Sciatic nerve (tissue), 2 donors: ENCODE measurements at regions not wholly inside any gene's neighbourhood (a gene's known extent, or its start where the extent isn't known, plus 50 kb on each side); places are given as distances from the start of the nearest gene placed in this dataset.

Source experiments
- ATAC-seq: fragments of 200-7000 bp; cut with Tn5 transposase; one replicate; pipeline ENCODE4 v1.9.1; 2020; ENCODE audit warnings: mild to moderate bottlenecking, moderate library complexity
- DNase-seq: peaks from one replicate; pipeline ENCODE4 v3.0.0-alpha.2; 2020; ENCODE audit warnings: low spot score
- intact Hi-C: fragments of 100-400 bp; cut with DNase I; formaldehyde crosslinking; loops from one replicate; pipeline ENCODE4 v1.14.2; 2022
- donor health status: DM: no; HTN: no; CAD: no.
- donor health status: DM: no; HTN: no; CAD: no.

GRCh38 chr14:36083317-36083716, 93.2 kb downstream of the PTCSC3 start:
- DNase-seq (no peak), ATAC-seq (no peak)
- intact Hi-C loops: no loop called here

- intact Hi-C loops: no loop called here
- no peak for ATAC-seq
Observed at GRCh38 chr14:36078080-36078479, 98.4 kb downstream of the PTCSC3 start.

DNA sequence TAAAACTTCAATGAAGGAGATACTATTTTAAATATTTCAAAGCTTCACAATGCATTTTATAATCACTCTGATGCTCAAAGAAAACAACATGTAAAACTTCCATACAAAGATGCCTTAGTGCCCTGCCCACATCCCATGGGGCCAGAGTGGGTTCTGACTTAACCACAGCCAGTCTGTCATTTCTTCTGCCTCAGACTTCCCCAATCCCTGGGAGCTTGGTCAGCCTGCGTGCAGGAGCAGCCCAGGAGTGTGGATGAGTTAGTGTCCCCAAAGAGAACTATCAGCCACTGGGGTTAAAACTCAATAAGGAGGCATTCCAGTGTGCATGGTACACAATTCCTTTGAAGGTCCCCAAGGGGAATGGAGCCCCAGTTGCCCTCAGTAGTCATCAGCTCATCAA, 100.3 kb downstream of the PTCSC3 start:
- intact Hi-C loops: no loop called here
- DNase-seq (no peak), ATAC-seq (no peak)

More at GRCh38 chr14:36078080-36078479, 98.4 kb downstream of the PTCSC3 start:
- no peak for DNase-seq

DNA sequence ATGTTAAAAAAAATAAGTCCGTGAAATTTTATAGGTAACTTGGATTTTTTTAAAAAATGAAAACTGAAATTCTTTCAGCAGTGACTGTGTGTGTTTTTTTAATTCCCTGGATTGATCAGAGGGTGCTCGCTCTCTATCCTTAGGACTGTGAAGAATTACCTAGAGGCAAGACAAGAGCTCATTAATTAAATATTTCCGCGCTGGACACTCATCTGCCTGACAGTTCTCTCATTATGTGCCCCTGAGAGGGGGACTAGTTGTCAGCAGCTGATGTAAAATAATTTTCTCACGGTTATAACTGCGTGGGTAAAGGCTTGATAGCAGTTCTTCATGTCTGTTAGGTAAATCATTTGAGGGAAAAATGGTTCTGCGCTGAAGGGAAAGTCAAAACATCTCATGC, 101.3 kb downstream of the PTCSC3 start:
- DNase-seq: no peak
- intact Hi-C loops: no loop called here
- no peak for ATAC-seq

- DNase-seq (no peak), ATAC-seq (no peak)
- intact Hi-C loops: no loop called here
Observed at GRCh38 chr14:36070720-36071043, 105.8 kb downstream of the PTCSC3 start.

DNA sequence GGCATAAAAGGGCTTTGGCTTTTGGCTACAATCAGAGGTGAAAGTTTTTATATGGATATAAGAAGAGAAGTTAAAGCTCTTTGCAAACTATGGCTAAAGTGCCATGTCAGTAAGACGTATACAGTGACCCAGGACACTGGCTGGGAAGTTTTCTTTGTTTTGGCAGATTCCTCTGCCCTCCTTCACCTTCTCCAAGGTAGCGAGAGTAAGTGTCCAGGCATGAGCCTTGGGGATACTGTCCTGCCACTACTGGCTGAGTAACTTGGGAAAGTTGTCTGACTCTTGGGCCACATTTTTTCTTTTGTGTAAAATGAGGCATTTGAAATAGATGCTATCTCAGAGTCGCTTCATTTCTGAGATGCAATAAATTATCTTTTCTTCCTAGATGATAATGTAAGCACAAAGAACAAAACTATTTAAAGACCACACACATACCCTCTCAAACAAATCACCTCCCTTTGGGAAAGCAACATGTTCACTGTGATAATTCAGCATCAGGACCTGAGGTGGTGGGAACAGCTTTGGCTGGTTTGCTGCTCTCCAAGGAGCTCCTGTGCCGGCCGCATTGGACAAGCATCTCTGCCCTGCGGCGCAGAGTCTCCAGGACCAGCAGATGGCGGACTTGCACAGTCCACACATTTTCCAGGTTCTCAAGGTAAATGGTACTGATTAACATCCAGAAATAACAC, 106.3 kb downstream of the PTCSC3 start:
- DNase-seq (peak; percentile 68), ATAC-seq (peak; percentile 59)
- intact Hi-C loops: no loop called here

DNA sequence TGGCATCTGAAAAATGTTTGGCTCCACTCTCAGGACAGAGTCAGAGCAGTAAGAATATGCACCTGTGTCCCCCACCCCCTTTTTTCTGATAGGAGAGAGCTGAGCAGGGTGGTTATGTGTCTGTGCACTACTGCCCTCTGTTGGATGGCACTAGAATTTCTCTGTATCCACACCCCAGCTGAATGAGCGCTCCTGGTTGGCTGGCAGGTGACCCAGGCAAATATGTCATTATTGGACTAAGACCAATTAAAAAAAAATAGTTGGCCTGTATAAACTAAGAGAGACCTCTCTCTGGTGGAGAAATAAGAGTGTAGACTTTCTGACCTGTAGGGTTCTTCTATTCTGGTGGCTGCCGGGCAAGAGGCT, 107.0 kb downstream of the PTCSC3 start:
- DNase-seq (no peak), ATAC-seq (peak; percentile 79)
- intact Hi-C loops: no loop called here

GRCh38 chr14:36068777-36069534, 107.6 kb downstream of the PTCSC3 start:
- ATAC-seq (peak; percentile 69), DNase-seq (no peak)
- intact Hi-C loops: no loop called here

DNA sequence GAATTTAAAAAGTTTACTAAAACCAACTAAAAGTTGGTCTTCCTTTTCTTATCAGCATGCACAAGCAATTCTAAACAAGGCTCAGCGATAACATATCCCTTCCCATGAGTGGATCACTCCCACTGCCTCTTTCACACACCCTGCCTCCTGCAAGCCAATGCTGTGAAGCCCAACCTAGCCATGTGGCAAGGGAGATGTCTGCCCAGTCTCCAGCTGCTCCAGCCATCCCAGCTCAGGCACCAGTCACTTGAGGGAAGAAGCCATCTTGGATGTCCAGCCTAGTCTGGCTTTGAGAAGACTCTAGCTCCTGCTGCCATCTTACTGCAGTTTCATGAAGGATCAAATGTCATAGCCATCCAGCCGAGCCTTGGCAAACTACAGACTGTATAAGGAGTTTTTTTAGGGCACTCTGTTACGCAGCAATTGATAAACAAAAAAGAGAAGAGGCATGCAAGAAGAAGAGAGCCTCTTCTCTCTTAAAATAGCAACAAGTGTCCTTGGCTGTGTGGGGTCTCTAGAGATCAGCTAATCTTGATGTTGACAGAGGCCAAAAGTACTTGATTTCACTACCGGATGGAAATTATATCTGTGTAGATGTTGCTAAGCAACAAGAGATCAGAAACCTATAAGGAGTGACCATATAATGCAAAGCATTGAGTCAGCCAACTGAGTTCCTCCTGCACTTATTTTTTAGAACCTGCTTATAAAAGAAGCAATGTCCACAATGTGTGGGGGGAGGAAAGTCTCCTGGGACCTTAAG, 108.9 kb downstream of the PTCSC3 start:
- intact Hi-C loops: no loop called here
- DNase-seq (no peak), ATAC-seq (no peak)

GRCh38 chr14:36066636-36067035, 109.9 kb downstream of the PTCSC3 start:
- DNase-seq (no peak), ATAC-seq (no peak)
- intact Hi-C loops: no loop called here

- intact Hi-C loops: no loop called here
- ATAC-seq (no peak), DNase-seq (no peak)
Observed at GRCh38 chr14:36065831-36066230, 110.7 kb downstream of the PTCSC3 start.

DNA sequence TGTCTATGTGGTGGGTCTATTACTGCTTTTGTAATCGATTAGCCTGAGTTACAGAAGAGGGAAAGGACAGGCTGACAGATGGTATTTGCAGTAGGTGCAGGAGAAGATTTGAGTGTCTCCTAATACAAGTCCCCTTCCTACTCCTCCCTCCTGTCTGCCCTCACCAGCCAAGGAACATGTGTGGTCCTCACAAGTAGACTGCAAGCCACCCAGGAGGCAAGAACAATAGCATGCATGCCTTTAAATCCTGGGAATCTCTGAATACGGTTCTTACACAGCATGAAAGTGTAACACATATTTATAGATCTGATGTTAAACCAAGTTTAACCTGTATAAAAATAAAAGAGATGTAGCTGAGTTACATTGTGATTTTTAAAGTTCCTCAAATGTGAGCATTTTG, 117.0 kb downstream of the PTCSC3 start:
- ATAC-seq (no peak), DNase-seq (no peak)

DNA sequence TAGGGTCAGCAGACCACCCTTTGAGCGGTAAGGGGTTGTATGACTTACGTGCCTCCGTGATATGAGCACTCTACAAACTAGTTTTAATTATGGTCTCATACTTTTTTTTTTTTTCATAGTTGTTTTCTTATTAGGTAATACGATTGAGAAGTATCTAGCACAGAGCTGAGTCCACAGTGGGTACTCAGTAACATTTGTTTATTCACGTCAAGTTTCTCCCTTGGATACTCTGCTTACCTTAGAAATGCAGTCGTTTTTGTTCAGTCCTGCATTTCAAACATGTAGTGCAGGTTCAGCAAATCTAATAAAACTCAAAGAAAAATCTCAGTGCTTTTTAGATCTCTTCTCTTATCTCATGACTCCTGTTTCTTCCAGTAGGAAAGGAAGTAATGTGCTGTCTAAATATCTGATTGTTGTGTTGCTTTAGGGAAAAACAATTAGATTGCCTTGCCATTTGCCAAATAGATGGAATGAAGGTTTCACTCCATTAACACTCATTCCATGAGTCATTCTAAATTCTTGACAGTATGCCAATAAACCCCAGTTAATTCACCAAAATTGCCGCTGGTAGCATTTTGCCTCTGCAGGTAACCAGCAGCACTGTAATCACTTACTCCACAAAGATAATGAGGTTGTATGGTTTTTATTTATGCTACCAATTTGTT, 118.9 kb downstream of the PTCSC3 start:
- intact Hi-C loops: no loop called here
- ATAC-seq (no peak), DNase-seq (no peak)

More for the DNA sequence above, 117.0 kb downstream of the PTCSC3 start:
- intact Hi-C loops: no loop called here

GRCh38 chr14:36056845-36057244, 119.7 kb downstream of the PTCSC3 start:
- intact Hi-C loops: no loop called here
- no peak for ATAC-seq
- no peak for DNase-seq

GRCh38 chr14:36055681-36056225, 120.8 kb downstream of the PTCSC3 start:
- DNase-seq: no peak
- intact Hi-C loops: no loop called here
- ATAC-seq: peak; percentile 62

DNA sequence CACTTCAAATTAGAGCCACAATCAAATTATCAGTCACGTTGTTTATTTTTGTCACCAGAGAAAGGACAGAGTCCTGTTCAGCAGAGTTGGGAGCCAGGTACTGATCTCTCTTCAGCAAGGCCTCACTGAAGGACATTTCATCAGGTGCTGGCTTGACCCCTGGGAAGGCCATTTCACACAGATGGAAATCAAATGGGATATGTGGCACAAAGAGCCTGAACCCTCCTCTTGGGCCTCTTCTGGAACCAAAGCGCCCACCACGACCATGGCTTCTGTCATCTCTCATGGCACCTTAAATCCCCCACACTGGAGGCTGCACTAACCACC, 121.5 kb downstream of the PTCSC3 start:
- intact Hi-C loops: no loop called here
- DNase-seq (no peak), ATAC-seq (no peak)

DNA sequence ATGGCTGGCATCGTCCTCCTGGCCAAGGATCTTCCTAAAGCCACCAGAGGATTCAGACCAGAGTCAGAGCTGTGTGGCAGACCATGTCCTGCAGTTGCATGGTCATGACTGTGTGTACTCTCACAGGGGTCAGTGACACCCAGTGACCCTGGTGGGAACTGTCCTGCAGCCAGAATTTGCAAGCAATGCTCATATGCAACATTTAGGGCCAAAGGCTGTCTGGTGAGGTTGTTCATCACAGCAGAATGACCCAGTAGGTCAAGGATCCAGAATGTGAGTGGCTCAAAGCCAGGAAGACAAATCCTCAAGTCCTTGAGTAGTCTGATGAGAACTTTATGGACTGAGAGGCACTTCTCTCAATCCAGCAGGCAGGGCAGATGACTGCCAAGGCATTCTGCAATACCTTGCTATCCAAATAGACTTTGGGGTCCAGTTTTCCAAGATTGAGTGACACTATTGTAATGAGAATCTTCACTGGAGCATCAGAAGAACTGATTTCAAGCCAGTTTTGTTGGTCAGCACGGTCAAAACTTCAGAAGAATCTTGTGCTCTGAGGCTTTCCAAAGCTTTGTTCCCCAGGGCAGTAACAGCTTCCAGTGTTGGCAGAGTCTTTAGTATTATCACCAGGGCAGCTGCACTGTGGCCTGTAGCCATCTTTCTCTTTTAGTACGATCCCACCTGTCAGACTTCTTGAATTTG, 122.0 kb downstream of the PTCSC3 start:
- ATAC-seq: peak; percentile 69
- no peak for DNase-seq
- intact Hi-C loops: no loop called here

DNA sequence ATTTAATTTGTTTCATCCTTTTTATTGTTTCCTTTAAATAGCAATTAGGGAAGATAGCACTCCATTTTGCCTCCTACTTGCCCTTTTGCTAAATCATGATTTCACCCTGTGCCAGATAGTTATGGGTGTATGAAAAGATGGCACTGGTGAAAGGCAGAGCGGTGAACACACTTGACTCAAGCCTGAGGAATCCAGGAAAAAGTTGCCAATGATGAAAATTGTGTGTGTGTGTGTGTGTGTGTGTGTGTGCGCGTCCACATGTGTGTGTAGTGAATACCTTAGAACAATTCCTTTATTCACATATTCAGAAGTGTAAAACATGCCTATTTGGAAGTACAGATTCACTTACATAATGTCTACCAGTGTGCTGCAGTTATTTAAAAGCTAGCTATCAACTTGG, 123.8 kb downstream of the PTCSC3 start:
- intact Hi-C loops: no loop called here
- DNase-seq (no peak), ATAC-seq (no peak)

- intact Hi-C loops: no loop called here
- DNase-seq (no peak), ATAC-seq (no peak)
Observed at GRCh38 chr14:36052063-36052462, 124.5 kb downstream of the PTCSC3 start.
